Naive thymus-derived CD8-positive, alpha-beta T cell (primary cell): ENCODE measurements at regions not wholly inside any gene's neighbourhood (a gene's known extent, or its start where the extent isn't known, plus 50 kb on each side); places are given as distances from the start of the nearest gene placed in this dataset.
A peak's percentile ranks its signal among the peaks of the same experiment; 100 is the strongest.
"Not testable (repeated sequence)": the region's sequence is repeated elsewhere in the genome, so short reads cannot be mapped to it uniquely, and the experiment has no call there.

Experiments
- ATAC-seq, 2 donors: fragments of 150-1000 bp; cut with Tn5 transposase in 1 of 2; sonication (Bioruptor Pico), chemical (Tn5 transposase) in 1 of 2; 1 replicate in 1 of 2; 2 replicates in 1 of 2; pipeline ENCODE4 v1.10.0; 2021; ENCODE audit warnings: mild to moderate bottlenecking in 2 of 2, moderate library complexity in 2 of 2
- POLR2A ChIA-PET: fragments of 350-600 bp; sonication (Branson Sonifier 250); formaldehyde crosslinking; loops from one replicate; lab custom pipeline; 2021; ENCODE audit warnings: antibody characterized with exemption; lab: Charles Lee
- DNase-seq, 10 donors: peaks; one replicate each; pipeline versions ENCODE4 v3.0.0 to v3.0.0-alpha.2; 2020 to 2022
- H3K27ac Mint-ChIP-seq, 10 donors: one replicate each; pipeline ENCODE4 v1.8.0; 2020 to 2022; ENCODE audit warnings: mild to moderate bottlenecking in 10 of 10, mixed read lengths in 10 of 10, moderate library complexity in 4 of 10, inconsistent platforms in 1 of 10
- H3K27me3 Mint-ChIP-seq, 5 donors: one replicate each; pipeline ENCODE4 v1.8.0; 2021 to 2022; ENCODE audit warnings: mixed read lengths in 5 of 5
- H3K36me3 Mint-ChIP-seq, 3 donors: one replicate each; pipeline ENCODE4 v1.8.0; 2020 to 2022; ENCODE audit warnings: mixed read lengths in 3 of 3, mild to moderate bottlenecking in 2 of 3, inconsistent platforms in 1 of 3
- H3K4me1 Mint-ChIP-seq, 4 donors: one replicate each; pipeline ENCODE4 v1.8.0; 2021 to 2022; ENCODE audit warnings: mixed read lengths in 4 of 4
- H3K4me3 Mint-ChIP-seq, 10 donors: one replicate each; pipeline ENCODE4 v1.8.0; 2020 to 2022; ENCODE audit warnings: mild to moderate bottlenecking in 10 of 10, mixed read lengths in 10 of 10, moderate library complexity in 6 of 10, inconsistent platforms in 1 of 10
- H3K9me3 Mint-ChIP-seq, 9 donors: one replicate each; pipeline ENCODE4 v1.8.0; 2020 to 2022; ENCODE audit warnings: mixed read lengths in 9 of 9, mild to moderate bottlenecking in 3 of 9, inconsistent platforms in 1 of 9, moderate library complexity in 1 of 9

GRCh38 chr14:40336846-40337245 lies 904.6 kb upstream of the FBXO33 start:
- no peak overlapping the region for H3K4me3 Mint-ChIP-seq
- no peaks in the 10 kb centered on the region for H3K4me1 Mint-ChIP-seq
- peaks cover 0 to 5% (median 0%) of the 10 kb centered on the region in 3 donors for H3K36me3 Mint-ChIP-seq
- DNase-seq (no peak), ATAC-seq (no peak)
- H3K27me3 Mint-ChIP-seq = no peaks in the 10 kb centered on the region
- peaks cover 0 to 12% (median 7%) of the 10 kb centered on the region in 9 donors for H3K9me3 Mint-ChIP-seq
- POLR2A ChIA-PET = no interaction called here
- no peak overlapping the region for H3K27ac Mint-ChIP-seq

- H3K4me1 Mint-ChIP-seq, H3K27ac Mint-ChIP-seq, ATAC-seq, DNase-seq, H3K36me3 Mint-ChIP-seq, H3K4me3 Mint-ChIP-seq, H3K27me3 Mint-ChIP-seq, POLR2A ChIA-PET: not testable (repeated sequence)
- peaks cover 0 to 18% (median 2%) of the 10 kb centered on the region in 9 donors for H3K9me3 Mint-ChIP-seq
Measured at GRCh38 chr14:40326519-40326918, 894.3 kb upstream of the FBXO33 start.

- H3K4me1 Mint-ChIP-seq = no peaks in the 10 kb centered on the region
- peaks cover 2 to 31% (median 11%) of the 10 kb centered on the region in 9 donors for H3K9me3 Mint-ChIP-seq
- H3K36me3 Mint-ChIP-seq = no peaks in the 10 kb centered on the region
- no peak for ATAC-seq
- POLR2A ChIA-PET = no interaction called here
- H3K4me3 Mint-ChIP-seq = no peak overlapping the region
- no peak overlapping the region for H3K27ac Mint-ChIP-seq
- no peaks in the 10 kb centered on the region for H3K27me3 Mint-ChIP-seq
- DNase-seq = no peak
Measured at GRCh38 chr14:40318211-40318719, 886.0 kb upstream of the FBXO33 start.

- Mint-ChIP-seq H3K4me1 (no peaks in the 10 kb centered on the region), H3K9me3 (peaks cover 2 to 31% (median 11%) of the 10 kb centered on the region in 9 donors), H3K4me3 (no peak overlapping the region), H3K27me3 (no peaks in the 10 kb centered on the region), H3K36me3 (no peaks in the 10 kb centered on the region), H3K27ac (no peak overlapping the region)
- DNase-seq = no peak
- ATAC-seq = no peak
- POLR2A ChIA-PET = no interaction called here
Measured at GRCh38 chr14:40317690-40318089, 885.5 kb upstream of the FBXO33 start.

GRCh38 chr14:40312296-40312695 lies 880.1 kb upstream of the FBXO33 start:
- Mint-ChIP-seq H3K36me3 (no peaks in the 10 kb centered on the region), H3K27me3 (no peaks in the 10 kb centered on the region), H3K27ac (no peak overlapping the region), H3K9me3 (peaks cover 0 to 6% (median 2%) of the 10 kb centered on the region in 9 donors), H3K4me1 (no peaks in the 10 kb centered on the region), H3K4me3 (no peak overlapping the region)
- no peak for DNase-seq
- ATAC-seq = no peak
- POLR2A ChIA-PET = no interaction called here

- POLR2A ChIA-PET = no interaction called here
- DNase-seq (no peak), ATAC-seq (no peak)
- Mint-ChIP-seq H3K27me3 (no peaks in the 10 kb centered on the region), H3K4me1 (no peaks in the 10 kb centered on the region), H3K4me3 (no peak overlapping the region), H3K36me3 (no peaks in the 10 kb centered on the region), H3K27ac (no peak overlapping the region), H3K9me3 (peaks cover 0 to 10% (median 2%) of the 10 kb centered on the region in 9 donors)
Measured at GRCh38 chr14:40309124-40309523, 876.9 kb upstream of the FBXO33 start.

GRCh38 chr14:40308240-40308639 lies 876.0 kb upstream of the FBXO33 start:
- H3K36me3 Mint-ChIP-seq = no peaks in the 10 kb centered on the region
- no peaks in the 10 kb centered on the region for H3K4me1 Mint-ChIP-seq
- POLR2A ChIA-PET = no interaction called here
- ATAC-seq (no peak), DNase-seq (no peak)
- peaks cover 0 to 10% (median 2%) of the 10 kb centered on the region in 9 donors for H3K9me3 Mint-ChIP-seq
- no peak overlapping the region for H3K27ac Mint-ChIP-seq
- no peak overlapping the region for H3K4me3 Mint-ChIP-seq
- no peaks in the 10 kb centered on the region for H3K27me3 Mint-ChIP-seq

- H3K9me3 Mint-ChIP-seq = peaks cover 0 to 35% (median 11%) of the 10 kb centered on the region in 9 donors
- no peak for DNase-seq
- peaks cover 0 to 8% (median 0%) of the 10 kb centered on the region in 4 donors for H3K4me1 Mint-ChIP-seq
- H3K27me3 Mint-ChIP-seq = peaks cover 0 to 4% (median 0%) of the 10 kb centered on the region in 5 donors
- peaks cover 0 to 14% (median 0%) of the 10 kb centered on the region in 3 donors for H3K36me3 Mint-ChIP-seq
- no peak overlapping the region for H3K4me3 Mint-ChIP-seq
- H3K27ac Mint-ChIP-seq = no peak overlapping the region
- POLR2A ChIA-PET = no interaction called here
- no peak for ATAC-seq
Measured at GRCh38 chr14:40296821-40297220, 864.6 kb upstream of the FBXO33 start.

- POLR2A ChIA-PET = no interaction called here
- no peak for ATAC-seq
- Mint-ChIP-seq H3K36me3 (peaks cover 0 to 14% (median 0%) of the 10 kb centered on the region in 3 donors), H3K4me1 (peaks cover 0 to 8% (median 0%) of the 10 kb centered on the region in 4 donors), H3K27me3 (peaks cover 0 to 4% (median 0%) of the 10 kb centered on the region in 5 donors), H3K9me3 (peaks cover 3 to 34% (median 16%) of the 10 kb centered on the region in 9 donors), H3K27ac (peak overlapping the region in 1 of 10 donors; percentile 6), H3K4me3 (no peak overlapping the region)
- no peak for DNase-seq
Measured at GRCh38 chr14:40292664-40293063, 860.4 kb upstream of the FBXO33 start.

- H3K27ac Mint-ChIP-seq = no peak overlapping the region
- POLR2A ChIA-PET = no interaction called here
- ATAC-seq (no peak), DNase-seq (no peak)
- no peak overlapping the region for H3K4me3 Mint-ChIP-seq
- H3K27me3 Mint-ChIP-seq = no peaks in the 10 kb centered on the region
- H3K4me1 Mint-ChIP-seq = no peaks in the 10 kb centered on the region
- peaks cover 0 to 11% (median 4%) of the 10 kb centered on the region in 9 donors for H3K9me3 Mint-ChIP-seq
- no peaks in the 10 kb centered on the region for H3K36me3 Mint-ChIP-seq
Measured at GRCh38 chr14:40282196-40282595, 850.0 kb upstream of the FBXO33 start.

- Mint-ChIP-seq H3K4me1 (no peaks in the 10 kb centered on the region), H3K9me3 (peaks cover 0 to 7% (median 0%) of the 10 kb centered on the region in 9 donors)
- POLR2A ChIA-PET = no interaction called here
Measured at GRCh38 chr14:40280652-40281051, 848.4 kb upstream of the FBXO33 start.

GRCh38 chr14:40273417-40273816 lies 841.2 kb upstream of the FBXO33 start:
- no peaks in the 10 kb centered on the region for H3K4me1 Mint-ChIP-seq
- DNase-seq (no peak), ATAC-seq (no peak)
- no peaks in the 10 kb centered on the region for H3K27me3 Mint-ChIP-seq
- POLR2A ChIA-PET = no interaction called here
- H3K4me3 Mint-ChIP-seq = no peak overlapping the region
- no peaks in the 10 kb centered on the region for H3K36me3 Mint-ChIP-seq
- H3K9me3 Mint-ChIP-seq = peaks cover 0 to 10% (median 4%) of the 10 kb centered on the region in 9 donors
- no peak overlapping the region for H3K27ac Mint-ChIP-seq

More at GRCh38 chr14:40280652-40281051, 848.4 kb upstream of the FBXO33 start:
- H3K27ac Mint-ChIP-seq = no peak overlapping the region
- H3K27me3 Mint-ChIP-seq = no peaks in the 10 kb centered on the region
- DNase-seq (no peak), ATAC-seq (no peak)
- no peaks in the 10 kb centered on the region for H3K36me3 Mint-ChIP-seq
- no peak overlapping the region for H3K4me3 Mint-ChIP-seq

GRCh38 chr14:40271480-40271879 lies 839.2 kb upstream of the FBXO33 start:
- peaks cover 0 to 9% (median 3%) of the 10 kb centered on the region in 9 donors for H3K9me3 Mint-ChIP-seq

GRCh38 chr14:40269436-40269835 lies 837.2 kb upstream of the FBXO33 start:
- Mint-ChIP-seq H3K9me3 (peaks cover 0 to 7% (median 4%) of the 10 kb centered on the region in 9 donors), H3K27me3 (no peaks in the 10 kb centered on the region), H3K36me3 (no peaks in the 10 kb centered on the region), H3K4me1 (no peaks in the 10 kb centered on the region), H3K4me3 (no peak overlapping the region), H3K27ac (no peak overlapping the region)
- no peak for DNase-seq
- POLR2A ChIA-PET = no interaction called here
- no peak for ATAC-seq

More at GRCh38 chr14:40271480-40271879, 839.2 kb upstream of the FBXO33 start:
- Mint-ChIP-seq H3K4me1 (no peaks in the 10 kb centered on the region), H3K27me3 (no peaks in the 10 kb centered on the region), H3K4me3 (no peak overlapping the region), H3K36me3 (no peaks in the 10 kb centered on the region), H3K27ac (no peak overlapping the region)
- DNase-seq = no peak
- POLR2A ChIA-PET = no interaction called here
- ATAC-seq = no peak
